K562 (cell line): ENCODE measurements at regions not wholly inside any gene's neighbourhood (a gene's known extent, or its start where the extent isn't known, plus 50 kb on each side); places are given as distances from the start of the nearest gene placed in this dataset.

ENCODE experiments used
- CHCHD3 ChIP-seq: fragments of 250-450 bp; sonication (Bioruptor Pico); IDR thresholded peaks from 2 replicates; pipeline ENCODE4 v2.1.2; 2022; ENCODE audit warnings: mild to moderate bottlenecking
- CTCF ChIP-seq, 3 experiments: IDR thresholded peaks in 2 of 3; conservative IDR thresholded peaks in 1 of 3; 2 replicates each; pipeline ENCODE4 v1.5.1; 2011 to 2012; ENCODE audit warnings: low read length in 3 of 3, mild to moderate bottlenecking in 3 of 3, control low read depth in 2 of 3, improper control_type of control experiment in 1 of 3, inconsistent platforms in 1 of 3, low read depth in 1 of 3, mixed read lengths in 1 of 3, moderate library complexity in 1 of 3; ENCODE audit not compliant: insufficient read depth in 2 of 3
- PHF21A ChIP-seq: fragments of 450-650 bp; IDR thresholded peaks from 2 replicates; pipeline ENCODE4 v1.6.1; 2017; ENCODE audit warnings: low read depth, borderline replicate concordance
- ZSCAN29 ChIP-seq: fragments of 450-650 bp; IDR thresholded peaks from 2 replicates; pipeline ENCODE4 v1.6.1; 2017
- TF ChIP-seq, protein P1 (sequence below): sonication (generic); formaldehyde crosslinking; IDR thresholded peaks from 2 replicates; pipeline ENCODE4 v1.9.0; 2022; ENCODE audit warnings: mild to moderate bottlenecking, missing genetic modification reagents

DNA sequence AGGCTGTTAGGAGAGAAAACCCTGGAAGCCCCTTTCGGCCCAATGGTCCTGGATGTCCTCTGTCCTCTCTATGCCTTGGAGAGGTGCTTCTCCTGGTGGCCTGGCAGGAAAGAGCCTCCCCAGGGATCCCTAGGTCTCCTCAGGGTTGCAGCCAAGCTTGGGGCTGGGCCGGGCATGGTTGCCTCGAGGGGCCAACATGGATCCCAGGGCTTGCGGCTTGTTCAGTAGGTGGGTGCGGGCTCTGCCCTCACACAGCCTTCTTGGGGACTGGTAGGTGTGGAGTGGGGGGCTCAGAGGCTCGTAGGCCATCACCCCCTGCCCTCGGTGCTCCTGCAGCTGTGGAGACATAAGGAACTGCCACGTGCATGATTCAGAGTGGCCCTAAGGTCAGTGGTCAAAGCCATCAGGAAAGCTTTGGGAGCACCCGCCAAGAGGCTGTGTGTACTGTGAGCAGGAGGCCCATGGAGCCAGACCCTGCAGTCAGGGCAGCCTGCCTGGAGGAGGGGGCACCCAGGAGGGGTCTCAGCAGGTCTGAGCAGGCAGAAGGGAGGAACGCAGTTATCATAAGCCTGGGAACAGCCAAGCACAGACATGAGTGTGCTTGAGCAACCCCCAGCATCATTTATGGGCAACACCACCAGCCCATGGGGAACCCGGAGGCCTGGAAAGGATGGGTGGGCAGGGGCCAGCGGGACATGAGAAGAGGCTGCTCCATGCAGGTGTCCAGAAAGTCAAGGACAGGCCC is 231.0 kb downstream of the GLI2 start:
- TF ChIP-seq, protein P1, sequence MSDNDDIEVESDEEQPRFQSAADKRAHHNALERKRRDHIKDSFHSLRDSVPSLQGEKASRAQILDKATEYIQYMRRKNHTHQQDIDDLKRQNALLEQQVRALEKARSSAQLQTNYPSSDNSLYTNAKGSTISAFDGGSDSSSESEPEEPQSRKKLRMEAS, result no peak
- TF ChIP-seq PHF21A (no peak), CTCF (IDR thresholded peaks at IDR 0.05 in 2 of 3, conservative IDR thresholded peaks at IDR 0.05 in 1 of 3; ENCODE audit: insufficient read depth in 2 of 3, low read depth in 1 of 3, low read length in 3 of 3) (no peak), ZSCAN29 (no peak), CHCHD3 (CRISPR knock-in tag) (no peak)
